GM19043 (cell line): ENCODE measurements at regions not wholly inside any gene's neighbourhood (a gene's known extent, or its start where the extent isn't known, plus 50 kb on each side); places are given as distances from the start of the nearest gene placed in this dataset.
"Not testable (repeated sequence)": the region's sequence is repeated elsewhere in the genome, so short reads cannot be mapped to it uniquely, and the experiment has no call there.

Source experiments
- ATAC-seq: cut with Tn5 transposase; IDR thresholded peaks from one replicate; pipeline ENCODE4 v1.9.1; 2021; ENCODE audit warnings: low read depth; ENCODE audit not compliant: unreplicated experiment

- not testable (repeated sequence) for ATAC-seq
These were observed 120.1 kb upstream of the OSTN start for GRCh38 chr3:191078913-191079312.

GRCh38 chr3:191076903-191077552, 122.0 kb upstream of the OSTN start:
- no peak for ATAC-seq

- ATAC-seq = no peak
These were observed 124.5 kb upstream of the OSTN start for GRCh38 chr3:191074511-191074910.

GRCh38 chr3:191070762-191071403, 128.2 kb upstream of the OSTN start:
- ATAC-seq = no peak

- ATAC-seq = no peak
These were observed 128.8 kb upstream of the OSTN start for GRCh38 chr3:191070201-191070600.

GRCh38 chr3:191068946-191069813, 129.9 kb upstream of the OSTN start:
- ATAC-seq = no peak

GRCh38 chr3:191066669-191067068, 132.4 kb upstream of the OSTN start:
- peak; percentile 43 for ATAC-seq

GRCh38 chr3:191065181-191065805, 133.7 kb upstream of the OSTN start:
- ATAC-seq = no peak

GRCh38 chr3:191051037-191051436, 148.0 kb upstream of the OSTN start:
- no peak for ATAC-seq

- no peak for ATAC-seq
These were observed 151.1 kb upstream of the OSTN start for GRCh38 chr3:191047930-191048329.

- no peak for ATAC-seq
These were observed 168.1 kb upstream of the OSTN start for GRCh38 chr3:191030929-191031328.

GRCh38 chr3:191030491-191030890, 168.0 kb upstream of the GMNC start:
- no peak for ATAC-seq

GRCh38 chr3:191026746-191027145, 164.3 kb upstream of the GMNC start:
- no peak for ATAC-seq

- ATAC-seq = no peak
These were observed 158.4 kb upstream of the GMNC start for GRCh38 chr3:191020730-191021396.

GRCh38 chr3:191019855-191020254, 157.4 kb upstream of the GMNC start:
- no peak for ATAC-seq

- ATAC-seq = not testable (repeated sequence)
These were observed 153.5 kb upstream of the GMNC start for GRCh38 chr3:191015960-191016359.

GRCh38 chr3:191008074-191008473, 145.6 kb upstream of the GMNC start:
- ATAC-seq = no peak

GRCh38 chr3:191005790-191006189, 143.3 kb upstream of the GMNC start:
- no peak for ATAC-seq

GRCh38 chr3:191003742-191004141, 141.2 kb upstream of the GMNC start:
- no peak for ATAC-seq

- ATAC-seq = no peak
These were observed 133.8 kb upstream of the GMNC start for GRCh38 chr3:190996181-190996775.
